Natural killer cell (primary cell): ENCODE measurements at regions not wholly inside any gene's neighbourhood (a gene's known extent, or its start where the extent isn't known, plus 50 kb on each side); places are given as distances from the start of the nearest gene placed in this dataset.

Experiments
- ATAC-seq, 3 donors: fragments of 150-1000 bp in 2 of 3; fragments of 200-7000 bp in 1 of 3; cut with Tn5 transposase; 1 replicate in 1 of 3; 2 replicates in 2 of 3; pipeline ENCODE4 v1.10.0; 2021; ENCODE audit warnings: mild to moderate bottlenecking in 2 of 3, moderate library complexity in 2 of 3
- DNase-seq, 2 donors: peaks; one replicate each; pipeline versions ENCODE4 v3.0.0 to v3.0.0-alpha.2; 2013 to 2021; ENCODE audit warnings: mixed read lengths in 1 of 2
- H3K27ac ChIP-seq: one replicate; pipeline ENCODE4 v1.5.1; 2013; ENCODE audit warnings: mild to moderate bottlenecking, low read length
- H3K27me3 ChIP-seq: one replicate; pipeline ENCODE4 v1.6.1; 2013; ENCODE audit warnings: low read length; ENCODE audit not compliant: control insufficient read depth, insufficient read depth
- H3K36me3 ChIP-seq: one replicate; pipeline ENCODE4 v1.6.1; 2013; ENCODE audit warnings: low read length; ENCODE audit not compliant: control insufficient read depth, insufficient read depth
- H3K4me1 ChIP-seq: one replicate; pipeline ENCODE4 v1.6.1; 2013; ENCODE audit warnings: low read length; ENCODE audit not compliant: control insufficient read depth, insufficient read depth
- H3K4me3 ChIP-seq: one replicate; pipeline ENCODE4 v1.5.1; 2013; ENCODE audit warnings: low read length
- H3K9me3 ChIP-seq: one replicate; pipeline ENCODE4 v1.6.1; 2013; ENCODE audit warnings: low read length; ENCODE audit not compliant: control insufficient read depth, insufficient read depth
- H3K27ac Mint-ChIP-seq, 2 donors: one replicate each; pipeline ENCODE4 v1.8.0; 2022; ENCODE audit warnings: mild to moderate bottlenecking in 2 of 2, mixed read lengths in 2 of 2, moderate library complexity in 1 of 2
- H3K27me3 Mint-ChIP-seq, 2 donors: one replicate each; pipeline ENCODE4 v1.8.0; 2022; ENCODE audit warnings: low read depth in 2 of 2, mixed read lengths in 2 of 2
- H3K36me3 Mint-ChIP-seq: one replicate; pipeline ENCODE4 v1.8.0; 2022; ENCODE audit warnings: mixed read lengths
- H3K4me1 Mint-ChIP-seq, 2 donors: one replicate each; pipeline ENCODE4 v1.8.0; 2022; ENCODE audit warnings: mixed read lengths in 2 of 2
- H3K4me3 Mint-ChIP-seq: one replicate; pipeline ENCODE4 v1.8.0; 2022; ENCODE audit warnings: mild to moderate bottlenecking, moderate library complexity, mixed read lengths
- H3K9me3 Mint-ChIP-seq, 2 donors: one replicate each; pipeline ENCODE4 v1.8.0; 2022; ENCODE audit warnings: mixed read lengths in 2 of 2
- CTCF ChIP-seq: fragments of 200-600 bp; IDR thresholded peaks from one replicate; pipeline ENCODE4 v1.8.0; 2022; ENCODE audit warnings: antibody characterized with exemption
- WGBS: methylation state at CpG from one replicate; pipeline ENCODE4 v1.1.7; 2013; ENCODE audit warnings: missing lambda C conversion rate; ENCODE audit not compliant: insufficient coverage; 5-methylcytosine and 5-hydroxymethylcytosine counted together
- intact Hi-C: fragments of 100-400 bp; cut with micrococcal nuclease; formaldehyde crosslinking; loops from one replicate; pipeline ENCODE4 v1.14.2; 2022

- Histone ChIP-seq H3K9me3 (peaks cover 5% of the 10 kb centered on the region), H3K27ac (no peak overlapping the region), H3K27me3 (peaks cover 3% of the 10 kb centered on the region), H3K36me3 (no peaks in the 10 kb centered on the region), H3K4me1 (no peaks in the 10 kb centered on the region), H3K4me3 (no peak overlapping the region)
- ATAC-seq (no peak), DNase-seq (no peak)
- no peak for TF ChIP-seq CTCF
- H3K27ac Mint-ChIP-seq: no peak overlapping the region
- no peaks in the 10 kb centered on the region for H3K4me1 Mint-ChIP-seq
- H3K36me3 Mint-ChIP-seq: no peaks in the 10 kb centered on the region
- H3K27me3 Mint-ChIP-seq: peaks cover 0 to 7% of the 10 kb centered on the region in 2 donors
- H3K9me3 Mint-ChIP-seq: peaks cover 3 to 5% of the 10 kb centered on the region in 2 donors
- no peak overlapping the region for H3K4me3 Mint-ChIP-seq
- 94% methylated on average over 2 of the region's 2 CpGs for WGBS
- intact Hi-C loops: no loop called here
Measured at GRCh38 chr18:35835366-35835765, 137.1 kb upstream of the RMP24 start.

DNA sequence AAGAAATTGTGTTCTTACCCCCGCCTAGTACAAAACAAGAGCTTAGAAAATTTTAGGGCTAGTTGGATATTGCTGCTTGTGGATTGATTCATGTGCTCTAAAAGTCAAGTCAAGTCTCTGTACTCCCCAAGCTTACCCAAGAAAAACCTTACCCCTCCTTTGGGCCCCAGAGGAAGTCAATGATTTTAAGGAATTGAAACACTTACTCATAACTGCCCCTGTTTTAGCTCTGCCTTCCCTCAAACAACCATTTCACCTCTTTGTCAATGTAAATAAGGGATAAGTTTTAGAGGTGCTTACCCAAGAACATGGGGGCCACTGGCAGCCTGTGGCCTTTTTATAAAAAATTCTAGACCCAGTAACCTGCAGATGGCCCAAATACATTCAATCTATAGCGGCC is 136.6 kb upstream of the RMP24 start:
- H3K27ac Mint-ChIP-seq: no peak overlapping the region
- ATAC-seq (no peak), DNase-seq (peak in 1 of 2 donors; percentile 1)
- no peak overlapping the region for H3K4me3 Mint-ChIP-seq
- Histone ChIP-seq H3K27me3 (peaks cover 3% of the 10 kb centered on the region), H3K4me3 (no peak overlapping the region), H3K4me1 (no peaks in the 10 kb centered on the region), H3K27ac (no peak overlapping the region), H3K9me3 (peaks cover 5% of the 10 kb centered on the region), H3K36me3 (no peaks in the 10 kb centered on the region)
- no peaks in the 10 kb centered on the region for H3K4me1 Mint-ChIP-seq
- WGBS: 100% methylated on average over 1 of the region's 2 CpGs
- H3K9me3 Mint-ChIP-seq: peaks cover 2 to 3% of the 10 kb centered on the region in 2 donors
- H3K27me3 Mint-ChIP-seq: peaks cover 0 to 7% of the 10 kb centered on the region in 2 donors
- no peaks in the 10 kb centered on the region for H3K36me3 Mint-ChIP-seq
- no peak for TF ChIP-seq CTCF
- intact Hi-C loops: no loop called here

DNA sequence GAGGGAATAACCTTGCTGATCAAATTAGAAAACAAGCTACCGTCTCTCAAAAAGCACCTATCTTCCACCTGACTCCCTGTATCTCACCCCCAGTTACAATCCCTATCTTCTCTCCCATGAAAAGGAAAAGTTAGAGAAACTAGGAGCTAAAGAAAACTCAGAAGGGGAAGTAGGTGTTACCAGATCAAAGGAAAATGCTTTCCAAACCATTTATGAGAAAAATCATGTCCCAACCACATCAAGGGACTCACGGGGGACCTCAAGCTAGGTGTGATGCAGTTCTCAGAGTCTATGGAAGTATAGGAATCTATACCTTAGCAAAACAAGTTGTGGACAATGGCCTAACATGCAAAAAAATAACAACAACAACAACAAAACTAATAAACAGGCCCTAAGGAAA is 135.5 kb upstream of the RMP24 start:
- peaks cover 7 to 10% of the 10 kb centered on the region in 2 donors for H3K27me3 Mint-ChIP-seq
- H3K9me3 Mint-ChIP-seq: peaks cover under 1 to 3% of the 10 kb centered on the region in 2 donors
- H3K27ac ChIP-seq: no peak overlapping the region
- H3K4me1 ChIP-seq: no peaks in the 10 kb centered on the region
- no peaks in the 10 kb centered on the region for H3K36me3 ChIP-seq
- H3K9me3 ChIP-seq: peaks cover 5% of the 10 kb centered on the region
- ATAC-seq (no peak), DNase-seq (no peak)
- H3K36me3 Mint-ChIP-seq: no peaks in the 10 kb centered on the region
- H3K4me3 ChIP-seq: no peak overlapping the region
- 38% methylated on average over 1 of the region's 2 CpGs for WGBS
- no peak for TF ChIP-seq CTCF
- peaks cover 3% of the 10 kb centered on the region for H3K27me3 ChIP-seq
- intact Hi-C loops: no loop called here
- H3K4me1 Mint-ChIP-seq: no peaks in the 10 kb centered on the region
- H3K27ac Mint-ChIP-seq: no peak overlapping the region
- no peak overlapping the region for H3K4me3 Mint-ChIP-seq

DNA sequence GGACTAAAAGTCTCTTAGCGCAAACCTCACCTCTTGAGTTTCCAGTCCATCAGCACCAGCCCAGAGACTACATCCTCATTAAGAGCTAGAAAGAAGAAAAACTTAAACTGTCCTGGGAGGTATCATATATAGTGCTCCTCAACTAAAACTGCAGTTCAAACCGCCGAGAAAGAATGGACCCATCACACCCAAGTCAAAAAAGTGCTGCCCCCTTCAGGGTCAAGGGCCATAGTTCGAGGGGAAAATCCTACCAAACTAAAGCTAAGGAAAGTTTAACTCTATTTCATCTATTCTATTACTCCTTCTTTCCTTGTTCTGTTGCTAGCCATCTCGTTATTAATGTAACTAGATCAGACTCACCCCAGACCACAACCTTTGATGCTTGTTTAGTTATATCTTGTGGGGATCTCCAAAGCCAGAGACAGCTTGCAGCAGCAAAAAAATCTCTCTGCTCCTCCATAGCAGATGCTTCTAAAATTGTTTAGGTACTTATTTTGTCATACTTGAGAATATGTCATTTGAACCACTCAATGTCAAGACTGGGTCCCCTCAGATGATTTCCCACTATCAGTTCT is 134.5 kb upstream of the RMP24 start:
- 82% methylated on average over 5 of the region's 5 CpGs for WGBS
- no peaks in the 10 kb centered on the region for H3K9me3 ChIP-seq
- Mint-ChIP-seq H3K4me3 (no peak overlapping the region), H3K36me3 (no peaks in the 10 kb centered on the region), H3K9me3 (peaks cover 0 to 3% of the 10 kb centered on the region in 2 donors), H3K27ac (no peak overlapping the region), H3K4me1 (no peaks in the 10 kb centered on the region), H3K27me3 (peaks cover 7 to 12% of the 10 kb centered on the region in 2 donors)
- peaks cover 3% of the 10 kb centered on the region for H3K27me3 ChIP-seq
- ATAC-seq (no peak), DNase-seq (no peak)
- no peaks in the 10 kb centered on the region for H3K4me1 ChIP-seq
- intact Hi-C loops: no loop called here
- H3K4me3 ChIP-seq: no peak overlapping the region
- TF ChIP-seq CTCF: no peak
- no peak overlapping the region for H3K27ac ChIP-seq
- no peaks in the 10 kb centered on the region for H3K36me3 ChIP-seq
